T-helper 17 cell (primary cell): ENCODE measurements at regions not wholly inside any gene's neighbourhood (a gene's known extent, or its start where the extent isn't known, plus 50 kb on each side); places are given as distances from the start of the nearest gene placed in this dataset.
"Not testable (repeated sequence)": the region's sequence is repeated elsewhere in the genome, so short reads cannot be mapped to it uniquely, and the experiment has no call there.

Source experiments
- ATAC-seq: fragments of 150-1000 bp; cut with Tn5 transposase; 2 replicates; pipeline ENCODE4 v1.10.0; 2021; ENCODE audit warnings: mild to moderate bottlenecking, moderate library complexity
- DNase-seq, 3 donors: peaks; one replicate each; pipeline versions ENCODE4 v3.0.0 to v3.0.0-alpha.2; 2020 to 2021
- H3K9me3 ChIP-seq: one replicate; pipeline ENCODE4 v1.7.0; 2013; ENCODE audit warnings: low read length, mild to moderate bottlenecking; ENCODE audit not compliant: control insufficient read depth, poor library complexity, severe bottlenecking
- H3K27ac Mint-ChIP-seq: one replicate; pipeline ENCODE4 v1.8.0; 2022; ENCODE audit warnings: mild to moderate bottlenecking, moderate library complexity, mixed read lengths
- H3K27me3 Mint-ChIP-seq: one replicate; pipeline ENCODE4 v1.8.0; 2022; ENCODE audit warnings: mixed read lengths
- H3K36me3 Mint-ChIP-seq: one replicate; pipeline ENCODE4 v1.8.0; 2022; ENCODE audit warnings: low read depth, mixed read lengths
- H3K4me1 Mint-ChIP-seq: one replicate; pipeline ENCODE4 v1.8.0; 2022; ENCODE audit warnings: mild to moderate bottlenecking, mixed read lengths
- H3K4me3 Mint-ChIP-seq: one replicate; pipeline ENCODE4 v1.8.0; 2022; ENCODE audit warnings: mild to moderate bottlenecking, moderate library complexity, mixed read lengths

- H3K4me3 Mint-ChIP-seq: no peak overlapping the region
- no peaks in the 10 kb centered on the region for H3K36me3 Mint-ChIP-seq
- H3K27me3 Mint-ChIP-seq: peaks cover 6% of the 10 kb centered on the region
- no peak overlapping the region for H3K27ac Mint-ChIP-seq
- H3K4me1 Mint-ChIP-seq: no peaks in the 10 kb centered on the region
- DNase-seq (no peak), ATAC-seq (no peak)
- H3K9me3 ChIP-seq: no peaks in the 10 kb centered on the region
Observed at GRCh38 chr17:70375813-70376770, 206.8 kb downstream of the KCNJ2 start.

DNA sequence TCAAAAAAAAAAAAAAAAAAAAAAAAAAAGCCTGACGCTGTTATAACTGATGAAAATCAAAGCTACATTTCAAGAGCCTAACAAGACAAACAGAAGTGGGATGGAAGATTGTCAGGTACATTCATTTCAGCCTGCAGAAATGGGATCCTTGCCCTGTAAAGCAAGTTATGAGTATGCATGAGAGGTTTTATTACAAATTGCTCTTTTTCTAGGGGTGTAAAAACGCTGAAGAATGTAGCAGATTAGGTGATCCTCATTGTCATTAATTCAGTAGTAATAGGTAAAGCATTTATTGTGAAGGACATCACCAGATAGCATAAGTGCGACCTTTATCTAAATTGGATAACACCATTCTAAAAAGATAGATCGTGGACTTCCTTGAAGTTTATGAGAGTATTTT lies 208.3 kb downstream of the KCNJ2 start:
- no peak for ATAC-seq
- Mint-ChIP-seq H3K27ac (no peak overlapping the region), H3K4me3 (no peak overlapping the region), H3K36me3 (no peaks in the 10 kb centered on the region), H3K4me1 (no peaks in the 10 kb centered on the region), H3K27me3 (peaks cover 6% of the 10 kb centered on the region)
- DNase-seq: no peak
- H3K9me3 ChIP-seq: no peaks in the 10 kb centered on the region

GRCh38 chr17:70378076-70378475 lies 208.7 kb downstream of the KCNJ2 start:
- peaks cover 6% of the 10 kb centered on the region for H3K27me3 Mint-ChIP-seq
- DNase-seq (no peak), ATAC-seq (no peak)
- no peak overlapping the region for H3K4me3 Mint-ChIP-seq
- H3K27ac Mint-ChIP-seq: no peak overlapping the region
- H3K4me1 Mint-ChIP-seq: no peaks in the 10 kb centered on the region
- H3K9me3 ChIP-seq: no peaks in the 10 kb centered on the region
- no peaks in the 10 kb centered on the region for H3K36me3 Mint-ChIP-seq

- peak overlapping the region; percentile 8 for H3K4me3 Mint-ChIP-seq
- peaks cover 6% of the 10 kb centered on the region for H3K27me3 Mint-ChIP-seq
- H3K36me3 Mint-ChIP-seq: no peaks in the 10 kb centered on the region
- no peaks in the 10 kb centered on the region for H3K4me1 Mint-ChIP-seq
- no peak for ATAC-seq
- no peak for DNase-seq
- H3K9me3 ChIP-seq: no peaks in the 10 kb centered on the region
- H3K27ac Mint-ChIP-seq: no peak overlapping the region
Observed at GRCh38 chr17:70379945-70380344, 210.6 kb downstream of the KCNJ2 start.

DNA sequence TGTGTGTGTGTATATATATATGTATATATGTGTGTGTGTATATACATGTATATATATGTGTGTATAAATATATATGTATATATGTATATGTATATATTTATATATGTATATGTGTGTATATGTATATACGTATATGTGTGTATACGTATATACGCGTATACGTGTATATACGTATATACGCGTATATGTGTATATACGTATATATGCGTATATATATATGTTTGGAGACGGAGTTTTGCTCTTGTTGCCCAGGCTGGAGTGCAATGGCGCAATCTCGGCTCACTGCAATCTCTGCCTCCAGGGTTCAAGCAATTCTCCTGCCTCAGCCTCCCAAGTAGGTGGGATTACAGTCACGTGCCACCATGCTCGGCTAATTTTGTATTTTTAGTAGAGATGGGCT lies 212.6 kb downstream of the KCNJ2 start:
- not testable (repeated sequence) for H3K4me1 Mint-ChIP-seq, H3K4me3 Mint-ChIP-seq, ATAC-seq, DNase-seq, H3K9me3 ChIP-seq, H3K27ac Mint-ChIP-seq, H3K27me3 Mint-ChIP-seq, H3K36me3 Mint-ChIP-seq

GRCh38 chr17:70388326-70388725 lies 219.0 kb downstream of the KCNJ2 start:
- Mint-ChIP-seq H3K36me3 (no peaks in the 10 kb centered on the region), H3K4me1 (no peaks in the 10 kb centered on the region), H3K4me3 (no peak overlapping the region), H3K27ac (no peak overlapping the region), H3K27me3 (no peaks in the 10 kb centered on the region)
- DNase-seq: no peak
- no peaks in the 10 kb centered on the region for H3K9me3 ChIP-seq
- no peak for ATAC-seq

GRCh38 chr17:70389232-70389757 lies 220.0 kb downstream of the KCNJ2 start:
- not testable (repeated sequence) for H3K27me3 Mint-ChIP-seq, H3K4me3 Mint-ChIP-seq, H3K27ac Mint-ChIP-seq, H3K36me3 Mint-ChIP-seq, H3K9me3 ChIP-seq, DNase-seq, H3K4me1 Mint-ChIP-seq, ATAC-seq

- ATAC-seq (no peak), DNase-seq (no peak)
- H3K36me3 Mint-ChIP-seq: no peaks in the 10 kb centered on the region
- no peak overlapping the region for H3K27ac Mint-ChIP-seq
- no peak overlapping the region for H3K4me3 Mint-ChIP-seq
- H3K27me3 Mint-ChIP-seq: no peaks in the 10 kb centered on the region
- H3K4me1 Mint-ChIP-seq: no peaks in the 10 kb centered on the region
- H3K9me3 ChIP-seq: no peaks in the 10 kb centered on the region
Observed at GRCh38 chr17:70390049-70390448, 220.7 kb downstream of the KCNJ2 start.

- DNase-seq: no peak
- no peaks in the 10 kb centered on the region for H3K36me3 Mint-ChIP-seq
- no peak for ATAC-seq
- H3K9me3 ChIP-seq: no peaks in the 10 kb centered on the region
- H3K27ac Mint-ChIP-seq: no peak overlapping the region
- no peaks in the 10 kb centered on the region for H3K27me3 Mint-ChIP-seq
- no peak overlapping the region for H3K4me3 Mint-ChIP-seq
- no peaks in the 10 kb centered on the region for H3K4me1 Mint-ChIP-seq
Observed at GRCh38 chr17:70394473-70395232, 225.3 kb downstream of the KCNJ2 start.

GRCh38 chr17:70405492-70406220 lies 236.3 kb downstream of the KCNJ2 start:
- H3K27ac Mint-ChIP-seq: no peak overlapping the region
- no peak for ATAC-seq
- H3K4me3 Mint-ChIP-seq: no peak overlapping the region
- DNase-seq: no peak
- no peaks in the 10 kb centered on the region for H3K27me3 Mint-ChIP-seq
- H3K9me3 ChIP-seq: no peaks in the 10 kb centered on the region
- no peaks in the 10 kb centered on the region for H3K36me3 Mint-ChIP-seq
- H3K4me1 Mint-ChIP-seq: peaks cover 2% of the 10 kb centered on the region

DNA sequence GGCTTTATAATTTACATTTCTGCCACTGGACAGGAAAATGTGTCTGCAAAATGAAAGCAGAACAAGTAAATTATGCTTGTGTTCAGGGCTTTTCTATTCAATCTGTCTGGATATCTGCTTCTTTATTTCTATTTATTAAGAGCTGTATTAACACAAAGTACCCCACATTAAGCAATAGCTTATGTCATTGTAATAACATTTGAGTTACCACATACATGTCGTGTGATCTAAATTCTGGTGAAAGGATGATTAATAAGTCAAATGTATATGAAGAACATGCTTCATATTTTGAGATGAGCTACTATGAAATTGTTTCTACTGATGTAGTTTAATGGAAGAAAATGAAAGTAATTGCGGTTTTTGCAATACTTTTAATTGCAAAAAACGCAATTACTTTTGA lies 238.2 kb downstream of the KCNJ2 start:
- H3K4me1 Mint-ChIP-seq: peaks cover 2% of the 10 kb centered on the region
- no peak overlapping the region for H3K4me3 Mint-ChIP-seq
- H3K27me3 Mint-ChIP-seq: no peaks in the 10 kb centered on the region
- H3K27ac Mint-ChIP-seq: no peak overlapping the region
- no peaks in the 10 kb centered on the region for H3K36me3 Mint-ChIP-seq
- H3K9me3 ChIP-seq: no peaks in the 10 kb centered on the region
- ATAC-seq (no peak), DNase-seq (no peak)

GRCh38 chr17:70408768-70409167 lies 239.4 kb downstream of the KCNJ2 start:
- H3K27ac Mint-ChIP-seq: no peak overlapping the region
- H3K4me3 Mint-ChIP-seq: no peak overlapping the region
- no peak for ATAC-seq

DNA sequence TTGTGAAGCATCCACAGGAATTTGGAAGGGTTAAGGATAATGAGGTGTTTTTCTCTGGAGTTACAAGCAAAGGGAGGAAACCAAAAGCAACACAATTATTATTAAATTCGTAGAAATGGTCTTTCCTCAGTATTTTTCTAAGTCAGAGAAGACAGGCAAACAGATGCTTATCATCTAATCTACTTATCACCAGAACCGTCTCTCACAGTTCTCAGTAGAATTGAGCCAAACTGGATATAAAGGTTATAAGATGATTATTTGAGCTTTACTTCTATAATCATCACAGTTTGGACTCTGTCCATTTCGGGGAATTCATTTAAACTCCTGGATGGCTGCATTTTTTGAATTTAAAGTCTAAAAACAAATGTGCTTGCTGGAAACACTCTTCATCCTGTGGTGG lies 245.0 kb downstream of the KCNJ2 start:
- no peaks in the 10 kb centered on the region for H3K36me3 Mint-ChIP-seq
- no peaks in the 10 kb centered on the region for H3K9me3 ChIP-seq
- H3K4me3 Mint-ChIP-seq: no peak overlapping the region
- ATAC-seq (no peak), DNase-seq (no peak)
- no peaks in the 10 kb centered on the region for H3K4me1 Mint-ChIP-seq
- H3K27ac Mint-ChIP-seq: no peak overlapping the region
- no peaks in the 10 kb centered on the region for H3K27me3 Mint-ChIP-seq

More at GRCh38 chr17:70408768-70409167, 239.4 kb downstream of the KCNJ2 start:
- H3K36me3 Mint-ChIP-seq: no peaks in the 10 kb centered on the region
- DNase-seq: no peak
- H3K4me1 Mint-ChIP-seq: peaks cover 2% of the 10 kb centered on the region
- H3K27me3 Mint-ChIP-seq: no peaks in the 10 kb centered on the region
- no peaks in the 10 kb centered on the region for H3K9me3 ChIP-seq
